GM10248 (cell line): ENCODE measurements at regions not wholly inside any gene's neighbourhood (a gene's known extent, or its start where the extent isn't known, plus 50 kb on each side); places are given as distances from the start of the nearest gene placed in this dataset.

Experiments used
- CTCF ChIA-PET: fragments of 300-600 bp; sonication (Branson Sonifier 250); formaldehyde crosslinking; extraction: SDS; loops from one replicate; lab custom pipeline; 2021; ENCODE audit warnings: antibody characterized with exemption; lab: Yijun Ruan, JAX
- POLR2A ChIA-PET: fragments of 350-650 bp; sonication (Branson Sonifier 250); formaldehyde crosslinking; extraction: SDS; loops from one replicate; lab custom pipeline; 2020; ENCODE audit warnings: antibody characterized with exemption; lab: Yijun Ruan, JAX
- DNase-seq: peaks from one replicate; pipeline ENCODE4 v3.0.0; 2012; ENCODE audit errors: extremely low spot score
- CTCF ChIP-seq: IDR thresholded peaks from 2 replicates; pipeline ENCODE4 v1.5.1; 2012; ENCODE audit warnings: mild to moderate bottlenecking, low read depth; ENCODE audit errors: extremely low read depth, missing control alignments, control extremely low read depth

- no peak for DNase-seq
- TF ChIP-seq CTCF: no peak
- ChIA-PET CTCF (no interaction called here), POLR2A (no interaction called here)
These were observed 70.7 kb upstream of the SSTR1 start for GRCh38 chr14:38137005-38137404.

- TF ChIP-seq CTCF: no peak
- CTCF ChIA-PET: interaction anchor here (1.1 to 1.2 kb wide), 2 partner anchors 9 to 13 kb away, joined by 3 to 4 read pairs; no protein-coding TSS in a partner anchor
- POLR2A ChIA-PET: no interaction called here
- DNase-seq: no peak
These were observed 69.1 kb upstream of the SSTR1 start for GRCh38 chr14:38138473-38139138.

- ChIA-PET CTCF (no interaction called here), POLR2A (no interaction called here)
These were observed 67.8 kb upstream of the SSTR1 start for GRCh38 chr14:38139926-38140325.

DNA sequence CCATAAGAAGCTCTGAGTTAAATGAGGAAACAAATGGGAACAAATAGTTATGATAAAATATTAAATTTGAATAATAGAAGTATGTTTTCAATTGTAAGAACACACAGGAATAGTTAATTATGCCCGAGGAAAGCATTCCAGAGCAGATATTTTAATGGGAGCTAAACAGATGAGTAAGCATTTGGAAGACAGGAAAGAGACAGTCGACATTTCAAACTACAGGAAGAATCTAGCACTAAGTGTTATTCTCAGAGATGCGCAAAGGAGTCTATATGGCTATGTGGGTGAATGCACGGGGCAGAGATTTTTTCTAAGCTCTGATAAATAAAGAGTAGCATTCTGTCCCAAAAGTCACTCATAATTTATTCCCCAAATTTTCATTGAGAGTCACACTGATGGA is 64.5 kb upstream of the SSTR1 start:
- CTCF ChIA-PET: interaction anchor here (1.0 to 1.7 kb wide), 4 partner anchors 9 to 20 kb away, joined by 3 to 5 read pairs (median 4); no protein-coding TSS in a partner anchor
- no peak for DNase-seq
- no peak for TF ChIP-seq CTCF
- POLR2A ChIA-PET: no interaction called here

More at GRCh38 chr14:38139926-38140325, 67.8 kb upstream of the SSTR1 start:
- no peak for DNase-seq
- no peak for TF ChIP-seq CTCF

- ChIA-PET CTCF (interaction anchor here (1.0 to 1.7 kb wide), 4 partner anchors 8 to 20 kb away, joined by 3 to 5 read pairs (median 4); no protein-coding TSS in a partner anchor), POLR2A (no interaction called here)
- no peak for TF ChIP-seq CTCF
- no peak for DNase-seq
These were observed 63.8 kb upstream of the SSTR1 start for GRCh38 chr14:38143659-38144505.

GRCh38 chr14:38145142-38145541 is 62.6 kb upstream of the SSTR1 start:
- ChIA-PET CTCF (no interaction called here), POLR2A (no interaction called here)
- no peak for TF ChIP-seq CTCF
- DNase-seq: no peak
